Right atrium auricular region (tissue), 2 donors: ENCODE measurements at regions not wholly inside any gene's neighbourhood (a gene's known extent, or its start where the extent isn't known, plus 50 kb on each side); places are given as distances from the start of the nearest gene placed in this dataset.

Experiments used
- DNase-seq: peaks from one replicate; pipeline ENCODE4 v3.0.0-alpha.2; 2019; ENCODE audit warnings: low spot score
- H3K27ac ChIP-seq, 2 donors: fragments of 200-600 bp; sonication (generic); 1 replicate in 1 of 2; 2 replicates in 1 of 2; pipeline ENCODE4 v1.5.1; 2016 to 2019
- H3K27me3 ChIP-seq, 2 donors: fragments of 200-600 bp; sonication (generic); one replicate each; pipeline versions ENCODE4 v1.5.1 to v1.6.0; 2017 to 2019
- H3K36me3 ChIP-seq: fragments of 200-600 bp; sonication (generic); one replicate; pipeline ENCODE4 v1.5.1; 2016
- H3K4me1 ChIP-seq, 2 donors: fragments of 200-600 bp; sonication (generic); one replicate each; pipeline versions ENCODE4 v1.5.1 to v1.6.0; 2017 to 2019
- H3K4me3 ChIP-seq, 2 donors: fragments of 200-600 bp; sonication (generic); 1 replicate in 1 of 2; 2 replicates in 1 of 2; pipeline ENCODE4 v1.5.1; 2017 to 2019; ENCODE audit warnings: mild to moderate bottlenecking in 1 of 2, moderate library complexity in 1 of 2
- H3K9me3 ChIP-seq, 2 donors: fragments of 200-600 bp; sonication (generic); one replicate each; pipeline ENCODE4 v1.5.1; 2019
- CTCF ChIP-seq, 2 donors: fragments of 200-600 bp; sonication (generic); IDR thresholded peaks; one replicate each; pipeline ENCODE4 v1.5.1; 2019; ENCODE audit warnings: antibody characterized with exemption in 2 of 2

- no peak for TF ChIP-seq CTCF (IDR thresholded peaks at IDR 0.05)
- no peak overlapping the region for H3K27ac ChIP-seq
Observed at GRCh38 chr1:192918259-192918658, 109.4 kb downstream of the RGS2 start.

GRCh38 chr1:192920412-192920811 is 111.6 kb downstream of the RGS2 start:
- H3K4me3 ChIP-seq: no peak overlapping the region
- no peaks in the 10 kb centered on the region for H3K4me1 ChIP-seq
- DNase-seq: no peak
- H3K36me3 ChIP-seq: no peaks in the 10 kb centered on the region
- no peak for TF ChIP-seq CTCF (IDR thresholded peaks at IDR 0.05)
- H3K27me3 ChIP-seq: no peaks in the 10 kb centered on the region
- H3K9me3 ChIP-seq: no peaks in the 10 kb centered on the region
- no peak overlapping the region for H3K27ac ChIP-seq

More at GRCh38 chr1:192918259-192918658, 109.4 kb downstream of the RGS2 start:
- DNase-seq: no peak
- no peaks in the 10 kb centered on the region for H3K27me3 ChIP-seq
- no peaks in the 10 kb centered on the region for H3K9me3 ChIP-seq
- H3K36me3 ChIP-seq: no peaks in the 10 kb centered on the region
- no peaks in the 10 kb centered on the region for H3K4me1 ChIP-seq
- no peak overlapping the region for H3K4me3 ChIP-seq

GRCh38 chr1:192925609-192926008 is 116.8 kb downstream of the RGS2 start:
- no peak for TF ChIP-seq CTCF (IDR thresholded peaks at IDR 0.05)
- DNase-seq: no peak
- no peaks in the 10 kb centered on the region for H3K36me3 ChIP-seq
- no peak overlapping the region for H3K27ac ChIP-seq
- H3K27me3 ChIP-seq: no peaks in the 10 kb centered on the region
- no peaks in the 10 kb centered on the region for H3K4me1 ChIP-seq
- H3K9me3 ChIP-seq: no peaks in the 10 kb centered on the region
- no peak overlapping the region for H3K4me3 ChIP-seq

GRCh38 chr1:192926736-192927135 is 117.9 kb downstream of the RGS2 start:
- H3K36me3 ChIP-seq: no peaks in the 10 kb centered on the region
- no peak overlapping the region for H3K4me3 ChIP-seq
- H3K4me1 ChIP-seq: no peaks in the 10 kb centered on the region
- DNase-seq: no peak
- H3K27me3 ChIP-seq: no peaks in the 10 kb centered on the region
- H3K9me3 ChIP-seq: no peaks in the 10 kb centered on the region
- H3K27ac ChIP-seq: no peak overlapping the region
- no peak for TF ChIP-seq CTCF (IDR thresholded peaks at IDR 0.05)

GRCh38 chr1:192927496-192927895 is 118.7 kb downstream of the RGS2 start:
- no peaks in the 10 kb centered on the region for H3K27me3 ChIP-seq
- TF ChIP-seq CTCF (IDR thresholded peaks at IDR 0.05): no peak
- no peak for DNase-seq
- H3K9me3 ChIP-seq: no peaks in the 10 kb centered on the region
- H3K4me3 ChIP-seq: no peak overlapping the region
- H3K36me3 ChIP-seq: no peaks in the 10 kb centered on the region
- no peaks in the 10 kb centered on the region for H3K4me1 ChIP-seq
- no peak overlapping the region for H3K27ac ChIP-seq

- Histone ChIP-seq H3K9me3 (no peaks in the 10 kb centered on the region), H3K27ac (no peak overlapping the region), H3K36me3 (no peaks in the 10 kb centered on the region), H3K4me3 (no peak overlapping the region), H3K4me1 (no peaks in the 10 kb centered on the region), H3K27me3 (no peaks in the 10 kb centered on the region)
- no peak for TF ChIP-seq CTCF (IDR thresholded peaks at IDR 0.05)
- DNase-seq: no peak
Observed at GRCh38 chr1:192929597-192929996, 120.8 kb downstream of the RGS2 start.
